HepG2 (cell line): ENCODE measurements at regions not wholly inside any gene's neighbourhood (a gene's known extent, or its start where the extent isn't known, plus 50 kb on each side); places are given as distances from the start of the nearest gene placed in this dataset.

Experiments
- ATAC-seq: fragments of 200-7000 bp; cut with Tn5 transposase; 3 replicates; pipeline ENCODE4 v1.9.1; 2020; ENCODE audit warnings: mild to moderate bottlenecking, moderate library complexity
- BruUV-seq: library from RNA; stranded (reverse); fragments of 400-500 nt; replicated peaks from 2 replicates; lab custom pipeline; 2021; lab: Mats Ljungman, UMichigan
- CTCF ChIA-PET: fragments of 300-600 bp; formaldehyde crosslinking; extraction: SDS; loops from one replicate; lab custom pipeline; 2021; ENCODE audit warnings: low total read pairs, inconsistent platforms, low intra/inter-chr PET ratio; lab: Yijun Ruan, JAX
- POLR2A ChIA-PET: fragments of 350-600 bp; sonication (Branson Sonifier 250); formaldehyde crosslinking; loops from one replicate; lab custom pipeline; 2020; ENCODE audit warnings: antibody characterized with exemption, inconsistent platforms; lab: Yijun Ruan, JAX
- DNase-seq: peaks from one replicate; pipeline ENCODE4 v3.0.0-alpha.2; 2015; ENCODE audit warnings: low spot score
- FAIRE-seq: peaks from 3 replicates; lab custom pipeline; 2011; peaks lifted over from hg19 to GRCh38; lab: Jason Lieb, UNC
- H2AFZ ChIP-seq: one replicate; pipeline ENCODE4 v1.6.1; 2011; ENCODE audit warnings: low read length, inconsistent platforms
- H3K27ac ChIP-seq: fragments of 300-600 bp; 3 replicates; pipeline ENCODE4 v1.8.0; 2011; ENCODE audit warnings: mixed run types, mild to moderate bottlenecking, mixed read lengths, low read length, inconsistent platforms; ENCODE audit not compliant: insufficient read depth; ENCODE audit errors: extremely low read length
- H3K27me3 ChIP-seq, 2 experiments: fragments of 200-600 bp in 1 of 2; 2 replicates in 1 of 2; 3 replicates in 1 of 2; pipeline versions ENCODE4 v1.6.0 to v1.8.0; 2011; ENCODE audit warnings: low read length in 2 of 2, mild to moderate bottlenecking in 2 of 2, moderate library complexity in 2 of 2, inconsistent platforms in 1 of 2; ENCODE audit not compliant: insufficient read depth in 2 of 2, control insufficient read depth in 1 of 2
- H3K36me3 ChIP-seq, 2 experiments: fragments of 200-600 bp in 1 of 2; replicated peaks in 1 of 2; 2 replicates in 1 of 2; 3 replicates in 1 of 2; pipeline versions ENCODE4 v1.5.1 to v1.8.0; 2011; ENCODE audit warnings: low read length in 2 of 2, inconsistent platforms in 1 of 2; ENCODE audit not compliant: insufficient read depth in 2 of 2, control insufficient read depth in 1 of 2
- H3K4me1 ChIP-seq: 2 replicates; pipeline ENCODE4 v1.5.1; 2012; ENCODE audit warnings: low read length, inconsistent platforms; ENCODE audit not compliant: insufficient read depth
- H3K4me2 ChIP-seq: 2 replicates; pipeline ENCODE4 v1.6.0; 2011; ENCODE audit warnings: low read depth, low read length, inconsistent platforms
- H3K4me3 ChIP-seq, 3 experiments: fragments of 200-600 bp in 1 of 3; sonication (generic), shearing (Covaris generic) in 1 of 3; replicated peaks in 1 of 3; 2 replicates each; pipeline ENCODE4 v1.5.1; 2011 to 2016; ENCODE audit warnings: low read length in 3 of 3, inconsistent platforms in 2 of 3, low read depth in 2 of 3, mild to moderate bottlenecking in 2 of 3, control low read depth in 1 of 3, mixed read lengths in 1 of 3; ENCODE audit not compliant: insufficient read depth in 1 of 3
- H3K79me2 ChIP-seq: one replicate; pipeline ENCODE4 v1.6.1; 2011; ENCODE audit warnings: low read length, inconsistent platforms; ENCODE audit not compliant: insufficient read depth
- H3K9ac ChIP-seq: 2 replicates; pipeline ENCODE4 v1.6.0; 2011; ENCODE audit warnings: mild to moderate bottlenecking, low read depth, low read length, inconsistent platforms; ENCODE audit not compliant: insufficient read depth
- H3K9me3 ChIP-seq: 2 replicates; pipeline ENCODE4 v1.5.1; 2012; ENCODE audit warnings: mild to moderate bottlenecking, low read length
- H4K20me1 ChIP-seq: 2 replicates; pipeline ENCODE4 v1.6.0; 2011; ENCODE audit warnings: inconsistent platforms, mild to moderate bottlenecking, low read length, moderate library complexity; ENCODE audit not compliant: insufficient read depth
- NR2F6 ChIP-seq, 2 experiments: IDR thresholded peaks; 2 replicates each; pipeline ENCODE4 v1.6.1; 2016; ENCODE audit warnings: antibody characterized with exemption in 1 of 2, mild to moderate bottlenecking in 1 of 2
- POLR2AphosphoS5 ChIP-seq: IDR thresholded peaks from 2 replicates; pipeline ENCODE4 v1.6.1; 2012; ENCODE audit warnings: low read depth, low read length
- RELA ChIP-seq: sonication (generic); formaldehyde crosslinking; IDR thresholded peaks from 2 replicates; pipeline ENCODE4 v1.4.0; 2020; ENCODE audit warnings: missing genetic modification reagents
- ZBTB7A ChIP-seq: sonication (generic); formaldehyde crosslinking; IDR thresholded peaks from 2 replicates; pipeline ENCODE4 v1.8.0; 2022; ENCODE audit warnings: mild to moderate bottlenecking, missing genetic modification reagents
- ZNF138 ChIP-seq: sonication (generic); formaldehyde crosslinking; IDR thresholded peaks from 2 replicates; pipeline ENCODE4 v1.5.0; 2020; ENCODE audit warnings: mild to moderate bottlenecking, low read depth, missing genetic modification reagents
- ZNF616 ChIP-seq: sonication (generic); formaldehyde crosslinking; IDR thresholded peaks from 2 replicates; pipeline ENCODE4 v1.5.0; 2020; ENCODE audit warnings: low read depth, mild to moderate bottlenecking, missing genetic modification reagents
- WGBS: methylation state at CpG from one replicate; pipeline ENCODE4 v1.1.6; 2017; ENCODE audit warnings: low lambda C conversion rate; 5-methylcytosine and 5-hydroxymethylcytosine counted together
- in situ Hi-C: cut with HindIII; loops from 2 replicates; pipeline ENCODE4 v1.10.0; 2017; ENCODE audit warnings: low pct_unique_long_range_greater_than_20kb; ENCODE audit not compliant: extremely low pct_ligation_motif_present
- intact Hi-C: fragments of 100-400 bp; cut with micrococcal nuclease; formaldehyde crosslinking; loops from one replicate; pipeline ENCODE4 v1.10.0; 2022; ENCODE audit not compliant: unreplicated experiment
- TF ChIP-seq, protein P1 (sequence below): sonication (generic); formaldehyde crosslinking; conservative IDR thresholded peaks from 2 replicates; pipeline ENCODE4 v1.4.0; 2020; ENCODE audit warnings: mild to moderate bottlenecking, missing genetic modification reagents, moderate library complexity
- TF ChIP-seq, protein P2 (sequence below): sonication (generic); formaldehyde crosslinking; IDR thresholded peaks from 2 replicates; pipeline ENCODE4 v1.4.0; 2020; ENCODE audit warnings: missing genetic modification reagents

DNA sequence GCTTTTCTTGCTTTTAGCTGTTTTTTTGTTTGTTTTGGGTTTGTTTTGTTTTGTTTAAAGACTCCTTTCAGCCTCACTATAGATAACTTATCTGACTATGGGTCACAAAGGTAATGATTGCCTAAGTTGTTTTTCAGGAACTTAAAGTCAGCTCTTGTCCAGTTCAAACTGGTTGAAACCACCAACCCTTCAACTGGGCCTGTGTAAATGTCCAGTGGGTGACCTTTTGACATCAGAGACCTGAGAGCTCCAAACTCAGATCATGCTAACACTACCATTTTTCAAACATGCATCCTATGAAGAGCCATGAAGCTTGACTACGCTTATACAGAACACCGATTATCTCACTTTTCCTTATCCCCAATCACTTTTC, 144.6 kb upstream of the RMP24 start (continued):
- TF ChIP-seq, protein P1, sequence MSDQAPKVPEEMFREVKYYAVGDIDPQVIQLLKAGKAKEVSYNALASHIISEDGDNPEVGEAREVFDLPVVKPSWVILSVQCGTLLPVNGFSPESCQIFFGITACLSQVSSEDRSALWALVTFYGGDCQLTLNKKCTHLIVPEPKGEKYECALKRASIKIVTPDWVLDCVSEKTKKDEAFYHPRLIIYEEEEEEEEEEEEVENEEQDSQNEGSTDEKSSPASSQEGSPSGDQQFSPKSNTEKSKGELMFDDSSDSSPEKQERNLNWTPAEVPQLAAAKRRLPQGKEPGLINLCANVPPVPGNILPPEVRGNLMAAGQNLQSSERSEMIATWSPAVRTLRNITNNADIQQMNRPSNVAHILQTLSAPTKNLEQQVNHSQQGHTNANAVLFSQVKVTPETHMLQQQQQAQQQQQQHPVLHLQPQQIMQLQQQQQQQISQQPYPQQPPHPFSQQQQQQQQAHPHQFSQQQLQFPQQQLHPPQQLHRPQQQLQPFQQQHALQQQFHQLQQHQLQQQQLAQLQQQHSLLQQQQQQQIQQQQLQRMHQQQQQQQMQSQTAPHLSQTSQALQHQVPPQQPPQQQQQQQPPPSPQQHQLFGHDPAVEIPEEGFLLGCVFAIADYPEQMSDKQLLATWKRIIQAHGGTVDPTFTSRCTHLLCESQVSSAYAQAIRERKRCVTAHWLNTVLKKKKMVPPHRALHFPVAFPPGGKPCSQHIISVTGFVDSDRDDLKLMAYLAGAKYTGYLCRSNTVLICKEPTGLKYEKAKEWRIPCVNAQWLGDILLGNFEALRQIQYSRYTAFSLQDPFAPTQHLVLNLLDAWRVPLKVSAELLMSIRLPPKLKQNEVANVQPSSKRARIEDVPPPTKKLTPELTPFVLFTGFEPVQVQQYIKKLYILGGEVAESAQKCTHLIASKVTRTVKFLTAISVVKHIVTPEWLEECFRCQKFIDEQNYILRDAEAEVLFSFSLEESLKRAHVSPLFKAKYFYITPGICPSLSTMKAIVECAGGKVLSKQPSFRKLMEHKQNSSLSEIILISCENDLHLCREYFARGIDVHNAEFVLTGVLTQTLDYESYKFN (CRISPR knock-in tag) = no peak
- TF ChIP-seq POLR2AphosphoS5 = no peak
- peak; percentile 41; the same call in 1 of the 2 replicates for TF ChIP-seq NR2F6 (IDR thresholded peaks at IDR 0.05)
- no peak for TF ChIP-seq NR2F6 (CRISPR knock-in tag; IDR thresholded peaks at IDR 0.05)

DNA sequence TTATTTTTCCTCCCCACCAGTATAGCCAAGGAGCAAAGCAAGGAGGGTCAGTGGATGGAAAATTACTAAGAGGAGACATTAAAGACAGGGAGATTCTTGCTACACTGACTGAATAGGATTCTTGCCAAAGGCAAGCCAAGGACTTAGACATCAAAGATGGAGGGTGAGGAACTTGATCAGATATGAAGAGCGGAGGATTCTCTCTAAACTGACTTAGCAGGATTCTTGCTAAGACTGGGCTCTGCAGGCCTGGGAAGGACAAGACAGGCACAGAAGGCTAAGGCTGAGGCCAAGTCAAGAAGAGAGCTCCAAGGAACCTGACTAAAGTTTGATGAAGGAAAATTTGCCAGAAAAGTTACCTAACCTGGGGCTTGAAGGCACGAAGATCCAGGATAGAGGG, 143.9 kb upstream of the RMP24 start:
- H2AFZ ChIP-seq = no peak overlapping the region
- H3K4me3 ChIP-seq = no peak overlapping the region
- no peaks in the 10 kb centered on the region for H3K27me3 ChIP-seq
- no peaks in the 10 kb centered on the region for H3K79me2 ChIP-seq
- no peak overlapping the region for H3K27ac ChIP-seq
- no peak overlapping the region for H3K4me2 ChIP-seq
- POLR2A ChIA-PET = no interaction called here
- TF ChIP-seq ZNF616 (CRISPR knock-in tag) = no peak
- TF ChIP-seq RELA (CRISPR knock-in tag) = no peak
- TF ChIP-seq ZBTB7A (CRISPR knock-in tag) = no peak
- TF ChIP-seq, protein P2, sequence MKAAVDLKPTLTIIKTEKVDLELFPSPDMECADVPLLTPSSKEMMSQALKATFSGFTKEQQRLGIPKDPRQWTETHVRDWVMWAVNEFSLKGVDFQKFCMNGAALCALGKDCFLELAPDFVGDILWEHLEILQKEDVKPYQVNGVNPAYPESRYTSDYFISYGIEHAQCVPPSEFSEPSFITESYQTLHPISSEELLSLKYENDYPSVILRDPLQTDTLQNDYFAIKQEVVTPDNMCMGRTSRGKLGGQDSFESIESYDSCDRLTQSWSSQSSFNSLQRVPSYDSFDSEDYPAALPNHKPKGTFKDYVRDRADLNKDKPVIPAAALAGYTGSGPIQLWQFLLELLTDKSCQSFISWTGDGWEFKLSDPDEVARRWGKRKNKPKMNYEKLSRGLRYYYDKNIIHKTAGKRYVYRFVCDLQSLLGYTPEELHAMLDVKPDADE (CRISPR knock-in tag) = no peak
- no peak for TF ChIP-seq ZNF138 (CRISPR knock-in tag)
- no peaks in the 10 kb centered on the region for H3K36me3 ChIP-seq
- ATAC-seq (no peak), FAIRE-seq (no peak), DNase-seq (no peak)
- no peaks in the 10 kb centered on the region for H4K20me1 ChIP-seq
- H3K4me1 ChIP-seq = peaks cover 10% of the 10 kb centered on the region; the same call in 1 of the 2 replicates
- H3K9ac ChIP-seq = no peak overlapping the region
- intact Hi-C loops = no loop called here
- WGBS = 50% methylated on average over 2 of the region's 2 CpGs
- H3K9me3 ChIP-seq = peaks cover 8% of the 10 kb centered on the region; the same call in 1 of the 2 replicates
- in situ Hi-C loops = no loop called here
- BruUV-seq = no TSS peak
- CTCF ChIA-PET = no interaction called here
